Activated T-helper 17 cell treated with anti-CD3 and anti-CD28 coated beads, Interleukin-2, amount 50 U/mL, for 72 hours (primary cell): ENCODE measurements at regions not wholly inside any gene's neighbourhood (a gene's known extent, or its start where the extent isn't known, plus 50 kb on each side); places are given as distances from the start of the nearest gene placed in this dataset.

Source experiments
- ATAC-seq: fragments of 150-1000 bp; cut with Tn5 transposase; replicated peaks from 2 replicates; pipeline ENCODE4 v1.10.0; 2021; ENCODE audit warnings: mild to moderate bottlenecking, moderate library complexity
- H3K27ac Mint-ChIP-seq: one replicate; pipeline ENCODE4 v1.8.0; 2022; ENCODE audit warnings: mixed read lengths
- H3K27me3 Mint-ChIP-seq: one replicate; pipeline ENCODE4 v1.8.0; 2022; ENCODE audit warnings: mixed read lengths
- H3K36me3 Mint-ChIP-seq: one replicate; pipeline ENCODE4 v1.8.0; 2022; ENCODE audit warnings: low read depth, mild to moderate bottlenecking, mixed read lengths
- H3K4me1 Mint-ChIP-seq: one replicate; pipeline ENCODE4 v1.8.0; 2022; ENCODE audit warnings: mixed read lengths
- H3K4me3 Mint-ChIP-seq: one replicate; pipeline ENCODE4 v1.8.0; 2022; ENCODE audit warnings: mild to moderate bottlenecking, mixed read lengths
- H3K9me3 Mint-ChIP-seq: one replicate; pipeline ENCODE4 v1.8.0; 2022; ENCODE audit warnings: mixed read lengths

GRCh38 chr11:21625982-21626381 lies 566.9 kb upstream of the ANO5 start:
- no peak overlapping the region for H3K27ac Mint-ChIP-seq
- H3K36me3 Mint-ChIP-seq, result no peaks in the 10 kb centered on the region
- no peaks in the 10 kb centered on the region for H3K27me3 Mint-ChIP-seq
- no peaks in the 10 kb centered on the region for H3K4me1 Mint-ChIP-seq
- no peak overlapping the region for H3K4me3 Mint-ChIP-seq
- no peak for ATAC-seq
- H3K9me3 Mint-ChIP-seq, result peaks cover 10% of the 10 kb centered on the region

GRCh38 chr11:21628641-21629040 lies 564.2 kb upstream of the ANO5 start:
- Mint-ChIP-seq H3K36me3 (no peaks in the 10 kb centered on the region), H3K27me3 (no peaks in the 10 kb centered on the region), H3K27ac (no peak overlapping the region), H3K4me3 (no peak overlapping the region), H3K4me1 (no peaks in the 10 kb centered on the region), H3K9me3 (peaks cover 11% of the 10 kb centered on the region)
- no peak for ATAC-seq

GRCh38 chr11:21630934-21631478 lies 561.9 kb upstream of the ANO5 start:
- Mint-ChIP-seq H3K27ac (no peak overlapping the region), H3K9me3 (peaks cover 11% of the 10 kb centered on the region)

GRCh38 chr11:21631991-21632390 lies 560.9 kb upstream of the ANO5 start:
- ATAC-seq, result no peak
- Mint-ChIP-seq H3K36me3 (no peaks in the 10 kb centered on the region), H3K9me3 (peaks cover 8% of the 10 kb centered on the region), H3K4me1 (no peaks in the 10 kb centered on the region), H3K4me3 (no peak overlapping the region), H3K27me3 (no peaks in the 10 kb centered on the region), H3K27ac (no peak overlapping the region)

More at GRCh38 chr11:21630934-21631478, 561.9 kb upstream of the ANO5 start:
- Mint-ChIP-seq H3K4me3 (no peak overlapping the region), H3K27me3 (no peaks in the 10 kb centered on the region), H3K4me1 (no peaks in the 10 kb centered on the region), H3K36me3 (no peaks in the 10 kb centered on the region)
- no peak for ATAC-seq

GRCh38 chr11:21634491-21634890 lies 558.4 kb upstream of the ANO5 start:
- H3K9me3 Mint-ChIP-seq, result peaks cover 8% of the 10 kb centered on the region
- no peak overlapping the region for H3K4me3 Mint-ChIP-seq
- H3K27ac Mint-ChIP-seq, result no peak overlapping the region
- ATAC-seq, result no peak
- no peaks in the 10 kb centered on the region for H3K36me3 Mint-ChIP-seq
- no peaks in the 10 kb centered on the region for H3K27me3 Mint-ChIP-seq
- H3K4me1 Mint-ChIP-seq, result no peaks in the 10 kb centered on the region

- no peak for ATAC-seq
- Mint-ChIP-seq H3K4me3 (no peak overlapping the region), H3K27ac (no peak overlapping the region), H3K9me3 (peaks cover 8% of the 10 kb centered on the region), H3K27me3 (no peaks in the 10 kb centered on the region), H3K4me1 (no peaks in the 10 kb centered on the region), H3K36me3 (no peaks in the 10 kb centered on the region)
Observed at GRCh38 chr11:21634956-21635355, 557.9 kb upstream of the ANO5 start.

- H3K4me1 Mint-ChIP-seq, result no peaks in the 10 kb centered on the region
- H3K27me3 Mint-ChIP-seq, result no peaks in the 10 kb centered on the region
- no peak overlapping the region for H3K27ac Mint-ChIP-seq
- H3K9me3 Mint-ChIP-seq, result peaks cover 8% of the 10 kb centered on the region
- no peaks in the 10 kb centered on the region for H3K36me3 Mint-ChIP-seq
- no peak overlapping the region for H3K4me3 Mint-ChIP-seq
- no peak for ATAC-seq
Observed at GRCh38 chr11:21635394-21636145, 557.3 kb upstream of the ANO5 start.

GRCh38 chr11:21636561-21636960 lies 556.3 kb upstream of the ANO5 start:
- no peaks in the 10 kb centered on the region for H3K4me1 Mint-ChIP-seq
- no peak overlapping the region for H3K4me3 Mint-ChIP-seq
- peaks cover 8% of the 10 kb centered on the region for H3K9me3 Mint-ChIP-seq
- no peak overlapping the region for H3K27ac Mint-ChIP-seq
- no peak for ATAC-seq
- H3K36me3 Mint-ChIP-seq, result no peaks in the 10 kb centered on the region
- no peaks in the 10 kb centered on the region for H3K27me3 Mint-ChIP-seq

- H3K4me3 Mint-ChIP-seq, result no peak overlapping the region
- peaks cover 12% of the 10 kb centered on the region for H3K9me3 Mint-ChIP-seq
- no peak overlapping the region for H3K27ac Mint-ChIP-seq
- H3K27me3 Mint-ChIP-seq, result no peaks in the 10 kb centered on the region
- H3K36me3 Mint-ChIP-seq, result no peaks in the 10 kb centered on the region
- no peak for ATAC-seq
- no peaks in the 10 kb centered on the region for H3K4me1 Mint-ChIP-seq
Observed at GRCh38 chr11:21640491-21640890, 552.4 kb upstream of the ANO5 start.

GRCh38 chr11:21641869-21642268 lies 551.0 kb upstream of the ANO5 start:
- no peak for ATAC-seq
- Mint-ChIP-seq H3K27me3 (no peaks in the 10 kb centered on the region), H3K4me3 (no peak overlapping the region), H3K9me3 (peaks cover 11% of the 10 kb centered on the region), H3K27ac (no peak overlapping the region), H3K36me3 (no peaks in the 10 kb centered on the region), H3K4me1 (no peaks in the 10 kb centered on the region)

GRCh38 chr11:21646351-21646750 lies 546.5 kb upstream of the ANO5 start:
- Mint-ChIP-seq H3K27ac (no peak overlapping the region), H3K27me3 (no peaks in the 10 kb centered on the region), H3K36me3 (no peaks in the 10 kb centered on the region), H3K9me3 (peaks cover 17% of the 10 kb centered on the region), H3K4me3 (no peak overlapping the region), H3K4me1 (no peaks in the 10 kb centered on the region)
- ATAC-seq, result no peak

- H3K27me3 Mint-ChIP-seq, result no peaks in the 10 kb centered on the region
- no peak for ATAC-seq
Observed at GRCh38 chr11:21650961-21651360, 541.9 kb upstream of the ANO5 start.

GRCh38 chr11:21653951-21654421 lies 538.9 kb upstream of the ANO5 start:
- Mint-ChIP-seq H3K27ac (no peak overlapping the region), H3K27me3 (no peaks in the 10 kb centered on the region), H3K36me3 (no peaks in the 10 kb centered on the region), H3K4me3 (no peak overlapping the region), H3K4me1 (no peaks in the 10 kb centered on the region), H3K9me3 (peaks cover 8% of the 10 kb centered on the region)
- ATAC-seq, result no peak

More at GRCh38 chr11:21650961-21651360, 541.9 kb upstream of the ANO5 start:
- no peaks in the 10 kb centered on the region for H3K36me3 Mint-ChIP-seq
- no peaks in the 10 kb centered on the region for H3K4me1 Mint-ChIP-seq
- no peak overlapping the region for H3K4me3 Mint-ChIP-seq
- no peak overlapping the region for H3K27ac Mint-ChIP-seq
- peaks cover 14% of the 10 kb centered on the region for H3K9me3 Mint-ChIP-seq

GRCh38 chr11:21656065-21656464 lies 536.8 kb upstream of the ANO5 start:
- no peak for ATAC-seq
- Mint-ChIP-seq H3K4me1 (no peaks in the 10 kb centered on the region), H3K27ac (no peak overlapping the region), H3K27me3 (no peaks in the 10 kb centered on the region), H3K9me3 (peaks cover 12% of the 10 kb centered on the region), H3K36me3 (no peaks in the 10 kb centered on the region), H3K4me3 (no peak overlapping the region)

GRCh38 chr11:21658654-21659193 lies 534.2 kb upstream of the ANO5 start:
- H3K27me3 Mint-ChIP-seq, result no peaks in the 10 kb centered on the region
- no peak overlapping the region for H3K27ac Mint-ChIP-seq
- H3K36me3 Mint-ChIP-seq, result no peaks in the 10 kb centered on the region
- no peak overlapping the region for H3K4me3 Mint-ChIP-seq
- peaks cover 12% of the 10 kb centered on the region for H3K9me3 Mint-ChIP-seq
- H3K4me1 Mint-ChIP-seq, result no peaks in the 10 kb centered on the region
- ATAC-seq, result no peak
